Smooth muscle cell (in vitro differentiated cells): ENCODE measurements at regions not wholly inside any gene's neighbourhood (a gene's known extent, or its start where the extent isn't known, plus 50 kb on each side); places are given as distances from the start of the nearest gene placed in this dataset.
A peak's percentile ranks its signal among the peaks of the same experiment; 100 is the strongest.

Source experiments
- DNase-seq: peaks from one replicate; lab custom pipeline; 2025; ENCODE audit not compliant: unreplicated experiment; lab: John Stamatoyannopoulos, UW
- H2AFZ ChIP-seq: fragments of 200-600 bp; sonication (generic); 2 replicates; pipeline ENCODE4 v1.6.0; 2016; ENCODE audit warnings: antibody characterized with exemption, low read depth, mild to moderate bottlenecking
- H3F3A ChIP-seq: fragments of 200-600 bp; sonication (generic); 2 replicates; pipeline ENCODE4 v1.6.0; 2017; ENCODE audit warnings: antibody characterized with exemption, low read depth
- H3K27ac ChIP-seq: fragments of 200-600 bp; sonication (generic); 2 replicates; pipeline ENCODE4 v1.5.1; 2016; ENCODE audit warnings: low read depth, mild to moderate bottlenecking
- H3K27me3 ChIP-seq: fragments of 200-600 bp; sonication (generic); 2 replicates; pipeline ENCODE4 v1.6.1; 2016; ENCODE audit warnings: low read depth, mild to moderate bottlenecking
- H3K36me3 ChIP-seq: fragments of 200-600 bp; sonication (generic); 2 replicates; pipeline ENCODE4 v1.5.1; 2016; ENCODE audit warnings: low read depth
- H3K4me1 ChIP-seq: fragments of 200-600 bp; sonication (generic); 2 replicates; pipeline ENCODE4 v1.5.1; 2016; ENCODE audit warnings: low read depth
- H3K4me2 ChIP-seq: fragments of 200-600 bp; sonication (generic); 2 replicates; pipeline ENCODE4 v1.6.0; 2016; ENCODE audit warnings: mild to moderate bottlenecking
- H3K4me3 ChIP-seq: fragments of 200-600 bp; sonication (generic); 2 replicates; pipeline ENCODE4 v1.5.1; 2016; ENCODE audit warnings: mild to moderate bottlenecking
- H3K79me2 ChIP-seq: fragments of 200-600 bp; sonication (generic); 2 replicates; pipeline ENCODE4 v1.6.0; 2016; ENCODE audit warnings: low read depth, mild to moderate bottlenecking
- H3K9ac ChIP-seq: fragments of 200-600 bp; sonication (generic); 2 replicates; pipeline ENCODE4 v1.6.0; 2016; ENCODE audit warnings: low read depth
- H3K9me3 ChIP-seq: fragments of 200-600 bp; sonication (generic); replicated peaks from 2 replicates; pipeline ENCODE4 v1.5.1; 2016; ENCODE audit warnings: low read depth
- H4K20me1 ChIP-seq: fragments of 200-600 bp; sonication (generic); 2 replicates; pipeline ENCODE4 v1.6.0; 2016; ENCODE audit warnings: low read depth
- CTCF ChIP-seq: fragments of 200-600 bp; sonication (generic); IDR thresholded peaks from 2 replicates; pipeline ENCODE4 v1.5.1; 2017; ENCODE audit warnings: borderline replicate concordance, mild to moderate bottlenecking, antibody characterized with exemption; ENCODE audit not compliant: insufficient read depth, poor library complexity, severe bottlenecking
- WGBS: methylation state at CpG from one replicate; pipeline ENCODE4 v1.1.7; 2016; ENCODE audit warnings: low lambda C conversion rate; 5-methylcytosine and 5-hydroxymethylcytosine counted together

DNA sequence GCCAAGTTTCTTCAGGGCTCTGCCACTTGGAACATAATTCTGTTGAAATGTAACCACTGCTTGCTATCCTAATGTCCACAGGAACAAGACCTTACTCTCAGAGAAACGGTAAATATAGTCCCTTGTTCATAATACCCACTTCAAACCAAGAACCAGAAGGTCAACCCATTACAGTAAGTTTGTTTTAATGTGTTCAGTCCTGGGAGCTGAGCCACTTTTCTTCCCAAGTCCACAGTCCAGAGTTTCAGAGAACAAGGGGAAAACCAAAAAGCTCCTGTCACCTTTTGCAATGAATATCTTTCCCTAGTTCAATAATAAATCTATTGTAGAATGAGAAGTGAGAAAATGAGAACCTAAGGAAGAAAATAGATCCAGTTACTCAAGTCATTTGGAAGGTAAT, 431.9 kb upstream of the MANEA start:
- no peak overlapping the region for H2AFZ ChIP-seq
- no peaks in the 10 kb centered on the region for H3F3A ChIP-seq

GRCh38 chr6:95159557-95159956, 417.8 kb upstream of the MANEA start:
- no peak for DNase-seq
- H3K4me1 ChIP-seq = no peaks in the 10 kb centered on the region
- H3K36me3 ChIP-seq = no peaks in the 10 kb centered on the region
- no peak overlapping the region for H2AFZ ChIP-seq
- no peak overlapping the region for H3K27ac ChIP-seq
- no peak for TF ChIP-seq CTCF
- no peaks in the 10 kb centered on the region for H3K27me3 ChIP-seq
- no peaks in the 10 kb centered on the region for H3K9me3 ChIP-seq
- no peaks in the 10 kb centered on the region for H3K79me2 ChIP-seq
- H3K9ac ChIP-seq = no peak overlapping the region
- H3K4me3 ChIP-seq = no peak overlapping the region
- no peaks in the 10 kb centered on the region for H4K20me1 ChIP-seq
- no peak overlapping the region for H3K4me2 ChIP-seq
- no peaks in the 10 kb centered on the region for H3F3A ChIP-seq

More for the DNA sequence above, 431.9 kb upstream of the MANEA start:
- no peak for TF ChIP-seq CTCF
- WGBS = 80% methylated on average over 1 of the region's 1 CpG
- Histone ChIP-seq H3K4me2 (no peak overlapping the region), H3K9me3 (no peaks in the 10 kb centered on the region), H3K27me3 (no peaks in the 10 kb centered on the region), H3K36me3 (no peaks in the 10 kb centered on the region), H3K4me1 (no peaks in the 10 kb centered on the region), H3K27ac (no peak overlapping the region), H4K20me1 (no peaks in the 10 kb centered on the region), H3K4me3 (no peak overlapping the region), H3K9ac (no peak overlapping the region), H3K79me2 (no peaks in the 10 kb centered on the region)
- no peak for DNase-seq

DNA sequence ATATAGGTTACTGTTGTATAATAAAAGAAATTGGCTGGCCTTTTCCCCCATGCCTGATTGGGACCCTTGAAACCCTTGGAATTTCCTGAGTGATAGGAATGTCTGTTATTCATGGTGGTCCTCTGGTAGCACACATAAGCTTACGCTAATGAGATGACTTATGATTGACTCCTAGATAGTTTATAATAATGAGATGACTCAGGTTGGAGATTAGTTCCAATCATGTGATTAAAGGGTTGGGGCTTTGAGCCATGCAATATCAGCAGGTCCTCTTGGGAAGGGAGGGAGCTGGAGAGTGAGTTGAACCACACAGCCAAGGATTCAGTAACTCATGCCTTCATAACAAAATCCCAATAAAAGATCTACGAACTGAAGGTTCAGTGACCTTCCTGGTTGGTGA, 407.6 kb upstream of the MANEA start:
- Histone ChIP-seq H2AFZ (no peak overlapping the region), H3K4me2 (no peak overlapping the region), H3K4me3 (no peak overlapping the region), H3K4me1 (no peaks in the 10 kb centered on the region), H3F3A (no peaks in the 10 kb centered on the region), H3K27ac (no peak overlapping the region), H3K79me2 (no peaks in the 10 kb centered on the region), H3K36me3 (no peaks in the 10 kb centered on the region), H3K9me3 (no peaks in the 10 kb centered on the region), H3K9ac (no peak overlapping the region), H4K20me1 (no peaks in the 10 kb centered on the region), H3K27me3 (no peaks in the 10 kb centered on the region)
- WGBS = 45% methylated on average over 2 of the region's 2 CpGs
- no peak for DNase-seq
- TF ChIP-seq CTCF = no peak

GRCh38 chr6:95175927-95176675, 401.2 kb upstream of the MANEA start:
- Histone ChIP-seq H4K20me1 (no peaks in the 10 kb centered on the region), H3F3A (no peaks in the 10 kb centered on the region), H3K9me3 (no peaks in the 10 kb centered on the region), H2AFZ (peak overlapping the region; percentile 63), H3K79me2 (no peaks in the 10 kb centered on the region), H3K27ac (no peak overlapping the region), H3K4me2 (no peak overlapping the region), H3K27me3 (no peaks in the 10 kb centered on the region), H3K4me3 (no peak overlapping the region), H3K4me1 (no peaks in the 10 kb centered on the region), H3K9ac (no peak overlapping the region), H3K36me3 (no peaks in the 10 kb centered on the region)
- DNase-seq = no peak
- no peak for TF ChIP-seq CTCF
- 75% methylated on average over 4 of the region's 4 CpGs for WGBS
